Stimulated activated CD4-positive, alpha-beta T cell treated with anti-CD3 and anti-CD28 coated beads, Interleukin-15, amount 100 ng/mL, for 48 hours (primary cell): ENCODE measurements at regions not wholly inside any gene's neighbourhood (a gene's known extent, or its start where the extent isn't known, plus 50 kb on each side); places are given as distances from the start of the nearest gene placed in this dataset.
"Not testable (repeated sequence)": the region's sequence is repeated elsewhere in the genome, so short reads cannot be mapped to it uniquely, and the experiment has no call there.

Experiments
- DNase-seq, 2 donors: peaks; one replicate each; pipeline ENCODE4 v3.0.0-alpha.2; 2020; ENCODE audit warnings: low read depth in 2 of 2

DNA sequence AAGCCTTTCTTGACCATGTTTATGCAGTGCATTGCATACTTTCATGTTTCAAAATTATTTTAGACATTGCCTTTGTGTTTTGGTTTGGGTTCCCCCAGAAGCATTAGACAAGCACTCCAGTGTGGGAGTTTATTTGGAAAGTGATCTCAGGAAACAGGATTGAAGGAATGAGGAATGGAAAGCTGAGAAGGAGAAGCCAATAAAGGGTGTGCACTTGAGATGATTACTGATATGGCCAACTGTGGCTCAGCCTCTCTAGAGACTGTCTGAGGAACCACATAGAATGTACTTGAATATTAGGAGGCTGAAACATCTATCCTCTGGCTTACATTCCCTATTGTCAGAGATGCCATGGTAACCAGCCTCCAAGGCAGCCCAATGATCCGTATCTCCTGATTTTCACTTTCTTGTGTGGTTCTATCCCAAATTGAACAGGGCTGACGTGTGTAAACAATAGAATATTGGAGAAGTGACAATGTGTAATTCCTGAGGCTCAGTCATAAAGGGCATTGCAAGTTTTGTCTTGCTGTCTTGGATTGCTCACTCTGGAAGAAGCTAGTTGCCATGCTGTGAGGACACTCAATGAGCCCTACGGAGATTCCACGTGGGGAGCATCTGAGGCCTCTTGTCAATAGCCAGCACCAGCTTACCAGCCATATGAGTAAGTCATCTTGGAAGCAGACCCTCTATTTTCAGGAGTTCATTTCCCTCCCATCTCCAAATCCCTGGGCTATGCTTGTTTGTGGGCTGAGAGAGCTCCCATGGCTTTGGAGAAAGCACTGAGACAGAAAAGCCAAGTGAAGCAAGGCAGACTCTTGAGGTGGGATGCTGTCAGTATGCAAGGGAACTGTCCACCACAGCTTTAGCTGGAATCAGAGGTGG is 84.7 kb downstream of the SCN11A start:
- no peak for DNase-seq

- no peak for DNase-seq
Measured at GRCh38 chr3:38964646-38965045, 87.1 kb downstream of the SCN11A start.

GRCh38 chr3:38964204-38964603 is 87.5 kb downstream of the SCN11A start:
- DNase-seq: no peak

GRCh38 chr3:38960953-38961622 is 90.7 kb downstream of the SCN11A start:
- DNase-seq: peak in 1 of 2 donors; percentile 11

DNA sequence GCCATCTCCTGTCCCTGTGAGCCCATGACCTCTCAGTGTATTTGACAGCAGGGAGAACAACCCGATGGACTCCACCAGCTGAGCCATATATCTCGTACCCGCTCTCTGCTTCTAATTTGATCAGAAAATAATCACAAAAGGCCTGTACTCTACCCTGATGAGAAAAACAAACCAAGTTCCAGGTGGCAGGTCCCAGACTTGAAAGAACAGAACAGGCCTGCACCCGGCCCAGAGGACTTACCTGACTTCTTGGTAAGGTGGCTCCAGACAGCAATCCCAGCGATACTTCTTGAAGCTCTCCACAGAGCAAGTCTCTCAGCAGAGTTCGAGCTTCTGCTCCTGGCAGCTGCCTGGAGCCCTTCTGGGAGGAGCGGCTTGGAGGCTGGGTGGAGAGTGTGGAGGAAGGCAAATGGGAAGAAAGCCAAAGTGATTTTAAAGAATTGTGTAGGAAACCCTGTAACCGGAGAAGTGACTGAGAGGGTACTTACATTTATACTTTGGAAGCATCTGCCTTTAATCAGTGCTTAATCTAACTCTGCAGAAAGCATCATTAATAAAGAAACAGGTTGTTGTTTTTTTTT is 91.6 kb downstream of the SCN11A start:
- no peak for DNase-seq

DNA sequence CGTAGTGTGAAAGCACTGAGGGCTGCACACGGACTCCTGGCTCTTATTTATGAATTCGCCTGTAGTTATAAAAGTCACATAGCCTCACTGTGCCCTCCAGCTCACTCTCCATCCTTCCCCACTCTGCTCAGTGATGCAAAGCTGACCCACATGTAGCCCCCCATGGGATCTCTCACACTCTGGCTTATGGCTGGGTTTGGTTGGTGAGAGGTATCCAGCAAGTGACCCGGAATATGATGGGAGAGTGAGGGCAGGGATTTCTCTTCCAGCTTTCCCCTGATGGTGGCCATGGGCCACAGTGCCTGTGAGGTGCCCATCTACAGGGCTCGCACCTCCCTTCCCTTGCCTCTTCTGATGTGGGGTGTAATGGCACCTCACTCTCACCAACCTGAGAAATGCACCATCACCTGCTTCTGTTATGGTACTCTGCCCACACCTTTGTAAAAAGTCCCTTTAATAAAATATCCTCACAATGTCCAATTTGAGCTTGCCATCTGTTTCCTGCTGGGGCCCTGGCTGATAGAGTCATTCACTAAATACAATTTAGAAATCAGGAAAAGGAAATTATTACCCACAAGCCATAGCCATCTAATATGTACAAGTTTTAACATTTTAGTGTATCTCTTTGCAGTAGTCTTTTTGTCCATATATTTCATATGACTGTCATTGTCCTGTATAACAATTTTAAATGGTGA is 93.6 kb downstream of the SCN11A start:
- DNase-seq: no peak

DNA sequence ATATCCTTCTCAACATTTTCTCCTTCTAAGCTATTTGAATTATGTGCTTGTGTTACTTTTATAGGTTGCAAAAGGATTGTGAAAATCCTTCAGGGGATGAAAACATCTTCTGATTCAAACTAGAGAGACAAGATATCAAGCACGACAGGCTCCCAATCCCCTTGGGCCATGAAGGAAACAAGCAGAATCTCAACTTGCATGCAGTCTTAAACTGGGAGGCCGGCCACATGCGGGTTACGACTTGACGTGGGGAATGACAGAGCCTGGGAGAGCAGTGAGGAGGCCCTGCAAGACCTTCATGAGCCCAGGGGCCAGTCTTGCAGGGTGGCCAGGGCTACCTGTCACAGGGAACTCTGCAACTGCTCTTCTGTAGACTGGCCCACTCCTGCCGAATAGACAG is 94.4 kb downstream of the SCN11A start:
- no peak for DNase-seq

- DNase-seq: no peak
Measured at GRCh38 chr3:38952721-38953120, 99.0 kb downstream of the SCN11A start.

GRCh38 chr3:38951167-38951566 is 100.6 kb downstream of the SCN11A start:
- DNase-seq: not testable (repeated sequence)

- no peak for DNase-seq
Measured at GRCh38 chr3:38950581-38950980, 101.2 kb downstream of the SCN11A start.

DNA sequence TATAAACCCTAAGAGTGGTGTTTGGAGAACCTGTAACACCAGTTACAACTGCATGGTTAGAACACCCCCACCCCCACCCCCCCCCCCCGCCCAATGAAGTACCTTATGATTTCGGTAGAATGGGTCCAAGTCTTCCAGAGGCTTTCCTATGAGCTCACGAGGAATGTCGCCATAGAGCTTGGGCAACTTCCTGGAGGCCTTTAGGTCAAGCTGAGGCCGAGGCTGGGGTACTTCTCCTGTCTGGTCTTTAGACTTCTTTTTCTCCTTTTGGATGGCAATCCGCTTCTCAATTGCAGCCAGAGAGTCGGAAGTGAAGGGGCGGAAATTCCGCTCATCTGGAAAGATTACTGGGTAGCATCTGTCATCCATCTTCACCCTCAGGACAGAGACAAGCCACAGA is 101.8 kb downstream of the SCN11A start:
- DNase-seq: no peak

DNA sequence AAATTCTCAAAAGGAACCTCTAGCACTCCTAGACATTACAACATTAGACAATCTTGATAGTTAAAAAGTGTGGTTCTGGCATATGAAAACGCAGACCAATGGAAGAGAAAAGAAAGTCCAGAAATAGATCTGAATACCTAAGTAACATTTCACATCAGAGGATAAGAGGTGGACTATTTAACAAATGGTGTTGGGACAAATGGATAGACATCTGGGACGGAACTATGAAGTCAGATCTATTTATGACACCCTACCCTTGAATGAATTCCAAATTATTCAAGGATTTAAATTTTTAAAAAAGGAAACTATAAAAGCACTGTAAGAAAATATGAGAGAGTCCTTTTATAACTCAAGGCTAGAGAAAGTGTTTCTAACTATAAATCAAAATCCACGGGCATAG is 111.3 kb downstream of the SCN11A start:
- DNase-seq: no peak

DNA sequence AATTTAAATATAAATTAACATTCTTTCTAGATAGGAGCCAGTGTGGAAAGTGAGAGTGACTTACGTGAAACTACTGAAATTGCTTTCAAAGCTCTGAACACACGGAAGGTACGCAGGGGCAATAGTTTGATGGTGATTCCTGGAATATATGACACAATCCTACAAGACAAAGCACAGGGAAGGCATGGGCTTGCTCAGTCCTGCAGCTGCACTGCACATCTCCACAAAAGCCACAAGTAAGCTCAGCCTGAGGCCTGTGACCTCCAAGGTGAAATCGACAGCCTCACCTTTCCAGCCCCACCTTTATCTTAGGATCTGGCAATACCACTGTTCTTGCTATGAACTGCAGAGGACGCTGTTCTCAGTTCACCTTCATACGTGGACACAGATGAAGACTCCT is 109.3 kb upstream of the SCN10A start:
- DNase-seq: no peak

- no peak for DNase-seq
Measured at GRCh38 chr3:38916706-38917105, 100.7 kb upstream of the SCN10A start.

GRCh38 chr3:38907426-38907825 is 91.4 kb upstream of the SCN10A start:
- DNase-seq: no peak

GRCh38 chr3:38890426-38890825 is 74.4 kb upstream of the SCN10A start:
- DNase-seq: no peak

DNA sequence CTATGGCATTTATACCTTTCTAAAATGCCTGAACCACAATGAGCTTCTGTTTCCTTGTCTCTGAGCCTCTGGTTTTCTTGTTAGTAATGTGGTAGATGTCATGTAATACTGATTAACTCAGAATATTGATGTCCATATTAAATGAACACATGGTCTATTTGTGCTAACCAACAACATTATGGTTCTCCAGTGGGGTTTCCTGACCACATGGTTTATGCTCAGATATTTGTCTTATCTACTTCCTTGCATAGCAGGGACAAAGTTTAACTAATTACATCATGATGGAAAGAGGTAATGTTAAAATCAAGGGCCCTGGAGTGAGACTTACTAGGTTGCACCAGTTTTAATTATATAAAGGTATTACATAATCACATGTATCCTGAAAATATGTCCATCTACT is 62.6 kb upstream of the SCN10A start:
- DNase-seq: no peak
